Endothelial cell of umbilical vein (primary cell): ENCODE measurements at regions not wholly inside any gene's neighbourhood (a gene's known extent, or its start where the extent isn't known, plus 50 kb on each side); places are given as distances from the start of the nearest gene placed in this dataset.

Source experiments
- BruUV-seq: library from RNA; stranded (reverse); fragments of 400-500 nt; replicated peaks from 2 replicates; lab custom pipeline; 2021; lab: Mats Ljungman, UMichigan
- CTCF ChIA-PET: fragments of 300-600, 350-600 bp; sonication (Branson Sonifier 250); formaldehyde crosslinking; loops from one replicate; lab custom pipeline; 2021; ENCODE audit warnings: antibody characterized with exemption, inconsistent platforms; lab: Charles Lee
- POLR2A ChIA-PET: fragments of 300-600, 350-600 bp; sonication (Branson Sonifier 250); formaldehyde crosslinking; loops from one replicate; lab custom pipeline; 2021; ENCODE audit warnings: antibody characterized with exemption, inconsistent platforms; lab: Charles Lee
- DNase-seq: peaks from one replicate; pipeline ENCODE4 v3.0.0-alpha.2; 2011; ENCODE audit warnings: low read depth, low spot score
- FAIRE-seq: peaks from 2 replicates; lab custom pipeline; 2011; peaks lifted over from hg19 to GRCh38; lab: Jason Lieb, UNC
- H2AFZ ChIP-seq: 2 replicates; pipeline ENCODE4 v1.6.0; 2012; ENCODE audit warnings: low read depth, low read length, control low read depth, inconsistent platforms
- H3K27ac ChIP-seq: 2 replicates; pipeline ENCODE4 v1.5.1; 2011; ENCODE audit warnings: low read depth, mild to moderate bottlenecking, control low read depth, low read length, moderate library complexity; ENCODE audit not compliant: insufficient read depth
- H3K27me3 ChIP-seq, 2 experiments: 2 replicates each; pipeline versions ENCODE4 v1.6.0 to v1.6.1; 2011; ENCODE audit warnings: low read length in 2 of 2, mixed read lengths in 1 of 2; ENCODE audit not compliant: control insufficient read depth in 2 of 2, insufficient read depth in 2 of 2
- H3K36me3 ChIP-seq, 2 experiments: 2 replicates in 1 of 2; 3 replicates in 1 of 2; pipeline ENCODE4 v1.5.1; 2011; ENCODE audit warnings: low read length in 2 of 2, mild to moderate bottlenecking in 1 of 2, moderate library complexity in 1 of 2; ENCODE audit not compliant: control insufficient read depth in 2 of 2, insufficient read depth in 2 of 2; ENCODE audit errors: extremely low read depth in 1 of 2
- H3K4me1 ChIP-seq: 3 replicates; pipeline ENCODE4 v1.5.1; 2011; ENCODE audit warnings: mild to moderate bottlenecking, low read length; ENCODE audit not compliant: control insufficient read depth, insufficient read depth; ENCODE audit errors: extremely low read depth
- H3K4me2 ChIP-seq: 2 replicates; pipeline ENCODE4 v1.6.1; 2011; ENCODE audit warnings: low read length, control low read depth, mixed read lengths; ENCODE audit not compliant: insufficient read depth
- H3K4me3 ChIP-seq, 3 experiments: fragments of 200-600 bp in 1 of 3; sonication (generic), shearing (Covaris generic) in 1 of 3; replicated peaks in 1 of 3; 2 replicates each; pipeline ENCODE4 v1.5.1; 2011 to 2016; ENCODE audit warnings: control low read depth in 3 of 3, low read length in 3 of 3, mild to moderate bottlenecking in 2 of 3, inconsistent platforms in 1 of 3, low read depth in 1 of 3, moderate library complexity in 1 of 3; ENCODE audit not compliant: insufficient read depth in 1 of 3
- H3K79me2 ChIP-seq: 2 replicates; pipeline ENCODE4 v1.6.0; 2012; ENCODE audit warnings: low read length, inconsistent platforms; ENCODE audit not compliant: control insufficient read depth, insufficient read depth
- H3K9ac ChIP-seq: replicated peaks from 2 replicates; pipeline ENCODE3; 2011; ENCODE audit warnings: low read length, control low read depth; ENCODE audit not compliant: insufficient read depth; ENCODE audit errors: extremely low read depth
- H3K9me1 ChIP-seq: replicated peaks from 3 replicates; pipeline ENCODE4 v1.6.0; 2011; ENCODE audit warnings: mild to moderate bottlenecking, low read length; ENCODE audit not compliant: control insufficient read depth, insufficient read depth; ENCODE audit errors: extremely low read depth
- H3K9me3 ChIP-seq: replicated peaks from 2 replicates; pipeline ENCODE4 v1.5.1; 2012; ENCODE audit warnings: low read length, inconsistent platforms; ENCODE audit not compliant: control insufficient read depth, insufficient read depth
- H4K20me1 ChIP-seq: replicated peaks from 2 replicates; pipeline ENCODE3; 2011; ENCODE audit warnings: mild to moderate bottlenecking, low read length; ENCODE audit not compliant: control insufficient read depth, insufficient read depth; ENCODE audit errors: extremely low read depth
- CTCF ChIP-seq, 2 donors: IDR thresholded peaks; 1 replicate in 1 of 2; 2 replicates in 1 of 2; pipeline ENCODE4 v1.5.1; 2011; ENCODE audit warnings: low read length in 2 of 2, mild to moderate bottlenecking in 2 of 2, moderate library complexity in 2 of 2, control low read depth in 1 of 2, inconsistent platforms in 1 of 2, low read depth in 1 of 2; ENCODE audit not compliant: insufficient read depth in 1 of 2; ENCODE audit errors: extremely low read depth in 1 of 2
- EZH2 ChIP-seq: IDR thresholded peaks from 2 replicates; pipeline ENCODE4 v1.6.1; 2012; ENCODE audit warnings: borderline replicate concordance, low read depth, mild to moderate bottlenecking, moderate library complexity, low read length, inconsistent platforms; ENCODE audit not compliant: severe bottlenecking
- FOS ChIP-seq: IDR thresholded peaks from 2 replicates; pipeline ENCODE4 v1.6.1; 2011; ENCODE audit warnings: mild to moderate bottlenecking, low read length, moderate library complexity, borderline replicate concordance; ENCODE audit not compliant: insufficient read depth
- GATA2 ChIP-seq: IDR thresholded peaks from 2 replicates; pipeline ENCODE4 v1.7.0; 2011; ENCODE audit warnings: low read depth, mild to moderate bottlenecking, moderate library complexity, mixed read lengths, low read length; ENCODE audit not compliant: insufficient read length, insufficient read depth
- JUN ChIP-seq: IDR thresholded peaks from 2 replicates; pipeline ENCODE4 v1.6.1; 2011; ENCODE audit warnings: borderline replicate concordance, low read depth; ENCODE audit not compliant: insufficient read length, insufficient read depth
- MAX ChIP-seq: IDR thresholded peaks from 2 replicates; pipeline ENCODE4 v1.6.1; 2011; ENCODE audit not compliant: insufficient read depth, insufficient read length
- MYC ChIP-seq: IDR thresholded peaks from one replicate; pipeline ENCODE4 v1.6.1; 2011; ENCODE audit warnings: mild to moderate bottlenecking, low read depth, low read length
- POLR2A ChIP-seq: IDR thresholded peaks from 2 replicates; pipeline ENCODE4 v1.6.1; 2012; ENCODE audit warnings: low read depth, mild to moderate bottlenecking, control low read depth, low read length
- POLR2AphosphoS5 ChIP-seq: IDR thresholded peaks from 2 replicates; pipeline ENCODE4 v1.6.1; 2012; ENCODE audit warnings: low read depth, mild to moderate bottlenecking, control low read depth, low read length, moderate library complexity; ENCODE audit not compliant: insufficient read depth
- dilution Hi-C: fragments of 300-500 bp; cut with MboI; formaldehyde crosslinking; loops from one replicate; pipeline ENCODE4 v1.15.0; 2019; ENCODE audit warnings: low sequenced_read_pairs; ENCODE audit not compliant: extremely low pct_ligation_motif_present
- intact Hi-C: fragments of 100-400 bp; cut with micrococcal nuclease; formaldehyde crosslinking; loops from one replicate; pipeline ENCODE4 v1.10.0; 2022

GRCh38 chrX:120001787-120002186 lies 58.2 kb upstream of the NKAP start:
- no peak overlapping the region for H3K9ac ChIP-seq
- H3K9me3 ChIP-seq, result no peaks in the 10 kb centered on the region
- no peak overlapping the region for H2AFZ ChIP-seq
- H3K36me3 ChIP-seq, result no peaks in the 10 kb centered on the region
- POLR2A ChIA-PET, result no interaction called here
- no peak for DNase-seq
- H3K27me3 ChIP-seq, result peaks cover 29 to 55% of the 10 kb centered on the region in 2 experiments
- H3K9me1 ChIP-seq, result no peaks in the 10 kb centered on the region
- no peaks in the 10 kb centered on the region for H3K79me2 ChIP-seq
- H3K4me2 ChIP-seq, result no peak overlapping the region
- TF ChIP-seq MAX (no peak), GATA2 (no peak), FOS (no peak), JUN (no peak), EZH2 (no peak), POLR2A (no peak), MYC (no peak), CTCF (IDR thresholded peaks at IDR 0.05; ENCODE audit: extremely low read depth in 1 of 2, insufficient read depth in 1 of 2, low read depth in 1 of 2, low read length in 2 of 2) (no peak), POLR2AphosphoS5 (no peak)
- dilution Hi-C loops (no loop called here), intact Hi-C loops (no loop called here)
- H3K4me1 ChIP-seq, result no peaks in the 10 kb centered on the region
- no peak for FAIRE-seq
- CTCF ChIA-PET, result interaction anchor here (1.4 kb wide), 1 partner anchor 20 kb away, joined by 4 read pairs; no protein-coding TSS in a partner anchor
- H3K27ac ChIP-seq, result no peak overlapping the region
- no peaks in the 10 kb centered on the region for H4K20me1 ChIP-seq
- H3K4me3 ChIP-seq, result no peak overlapping the region
- BruUV-seq, result no TSS peak
